GM23338 (cell line): ENCODE measurements at regions not wholly inside any gene's neighbourhood (a gene's known extent, or its start where the extent isn't known, plus 50 kb on each side); places are given as distances from the start of the nearest gene placed in this dataset.
A peak's percentile ranks its signal among the peaks of the same experiment; 100 is the strongest.

Experiments
- ATAC-seq: fragments of 200-7000 bp; cut with Tn5 transposase; 3 replicates; pipeline ENCODE4 v1.9.1; 2020
- DNase-seq: peaks from one replicate; pipeline ENCODE4 v3.0.0-alpha.2; 2015; ENCODE audit warnings: low spot score
- H2AFZ ChIP-seq: fragments of 200-600 bp; sonication (generic); 2 replicates; pipeline ENCODE4 v1.8.0; 2016; ENCODE audit warnings: antibody characterized with exemption, mild to moderate bottlenecking, moderate library complexity
- H3F3A ChIP-seq: fragments of 200-600 bp; sonication (generic); replicated peaks from 2 replicates; pipeline ENCODE4 v1.8.0; 2017; ENCODE audit warnings: antibody characterized with exemption, mixed run types, low read depth
- H3K27ac ChIP-seq: fragments of 200-600 bp; sonication (generic); 2 replicates; pipeline ENCODE4 v1.6.1; 2016; ENCODE audit warnings: low read depth
- H3K27me3 ChIP-seq: fragments of 200-600 bp; sonication (generic); 2 replicates; pipeline ENCODE4 v1.8.0; 2016; ENCODE audit warnings: mild to moderate bottlenecking, mixed run types, moderate library complexity; ENCODE audit not compliant: insufficient read depth
- H3K36me3 ChIP-seq: fragments of 200-600 bp; sonication (generic); 2 replicates; pipeline ENCODE4 v1.8.0; 2016; ENCODE audit warnings: mild to moderate bottlenecking; ENCODE audit not compliant: insufficient read depth
- H3K4me1 ChIP-seq: fragments of 200-600 bp; sonication (generic); 2 replicates; pipeline ENCODE4 v1.8.0; 2016; ENCODE audit warnings: mild to moderate bottlenecking, moderate library complexity; ENCODE audit not compliant: insufficient read depth
- H3K4me2 ChIP-seq: fragments of 200-600 bp; sonication (generic); 2 replicates; pipeline ENCODE4 v1.7.1; 2017; ENCODE audit warnings: mixed run types
- H3K4me3 ChIP-seq: fragments of 200-600 bp; sonication (generic); 2 replicates; pipeline ENCODE4 v1.6.1; 2016; ENCODE audit warnings: mixed run types
- H3K79me2 ChIP-seq: fragments of 200-600 bp; sonication (generic); replicated peaks from 2 replicates; pipeline ENCODE4 v1.8.0; 2017; ENCODE audit warnings: mild to moderate bottlenecking; ENCODE audit not compliant: insufficient read depth
- H3K9me2 ChIP-seq: fragments of 200-600 bp; sonication (generic); 2 replicates; pipeline ENCODE4 v1.8.0; 2017; ENCODE audit not compliant: insufficient read depth
- H4K20me1 ChIP-seq: fragments of 200-600 bp; sonication (generic); replicated peaks from 2 replicates; pipeline ENCODE4 v1.8.0; 2017; ENCODE audit warnings: mild to moderate bottlenecking; ENCODE audit not compliant: insufficient read depth
- H3K27ac Mint-ChIP-seq: 2 replicates; pipeline ENCODE4 v1.8.0; 2020; ENCODE audit warnings: inconsistent platforms, mild to moderate bottlenecking, moderate library complexity, mixed read lengths
- H3K27me3 Mint-ChIP-seq: 3 replicates; pipeline ENCODE4 v1.8.0; 2022; ENCODE audit warnings: low read depth, mild to moderate bottlenecking, moderate library complexity, mixed read lengths, inconsistent platforms; ENCODE audit not compliant: insufficient read depth, poor library complexity
- H3K36me3 Mint-ChIP-seq: 3 replicates; pipeline ENCODE4 v1.8.0; 2021; ENCODE audit warnings: low read depth, mild to moderate bottlenecking, inconsistent platforms, moderate library complexity, mixed read lengths
- H3K4me1 Mint-ChIP-seq: 3 replicates; pipeline ENCODE4 v1.8.0; 2020; ENCODE audit warnings: mild to moderate bottlenecking, inconsistent platforms, mixed read lengths
- H3K4me3 Mint-ChIP-seq: 3 replicates; pipeline ENCODE4 v1.8.0; 2021; ENCODE audit warnings: moderate library complexity, mild to moderate bottlenecking, inconsistent platforms, mixed read lengths
- H3K9me3 Mint-ChIP-seq: 3 replicates; pipeline ENCODE4 v1.8.0; 2020; ENCODE audit warnings: moderate library complexity, mild to moderate bottlenecking, inconsistent platforms, mixed read lengths
- CREB1 ChIP-seq: fragments of 250-450 bp; sonication (Bioruptor Pico); IDR thresholded peaks from 2 replicates; pipeline ENCODE4 v1.5.0; 2020; ENCODE audit warnings: low read depth, mild to moderate bottlenecking, moderate library complexity
- CTCF ChIP-seq, 2 experiments: fragments of 200-600 bp in 1 of 2; sonication (generic) in 1 of 2; conservative IDR thresholded peaks; 2 replicates each; pipeline versions ENCODE4 v1.5.1 to v1.6.1; 2016 to 2017; ENCODE audit warnings: antibody characterized with exemption in 2 of 2, low read depth in 2 of 2, mild to moderate bottlenecking in 2 of 2, moderate library complexity in 1 of 2
- EZH2 ChIP-seq: fragments of 200-600 bp; sonication (generic); IDR thresholded peaks from one replicate; pipeline ENCODE4 v1.8.0; 2017; ENCODE audit warnings: antibody characterized with exemption, mild to moderate bottlenecking, low read depth; ENCODE audit not compliant: unreplicated experiment
- EZH2phosphoT487 ChIP-seq: fragments of 200-600 bp; sonication (generic); IDR thresholded peaks from one replicate; pipeline ENCODE4 v1.8.1; 2018; ENCODE audit warnings: antibody characterized with exemption; ENCODE audit not compliant: unreplicated experiment
- JUNB ChIP-seq: IDR thresholded peaks from one replicate; pipeline ENCODE4 v1.6.1; 2016; ENCODE audit warnings: antibody characterized with exemption; ENCODE audit not compliant: unreplicated experiment
- NANOG ChIP-seq: IDR thresholded peaks from 2 replicates; pipeline ENCODE4 v1.6.1; 2016; ENCODE audit warnings: antibody characterized with exemption, borderline replicate concordance
- POLR2AphosphoS5 ChIP-seq: IDR thresholded peaks from 2 replicates; pipeline ENCODE4 v1.6.1; 2016; ENCODE audit warnings: antibody characterized with exemption, low read depth
- REST ChIP-seq: IDR thresholded peaks from one replicate; pipeline ENCODE4 v1.6.1; 2018; ENCODE audit warnings: antibody characterized with exemption; ENCODE audit not compliant: unreplicated experiment
- STAT1 ChIP-seq: IDR thresholded peaks from one replicate; pipeline ENCODE4 v1.6.1; 2016; ENCODE audit warnings: antibody characterized with exemption; ENCODE audit not compliant: unreplicated experiment
- ZNF114 ChIP-seq: fragments of 250-450 bp; sonication (Bioruptor Pico); IDR thresholded peaks from 2 replicates; pipeline ENCODE4 v1.5.0; 2020; ENCODE audit warnings: mild to moderate bottlenecking, moderate library complexity
- ZNF331 ChIP-seq: fragments of 250-450 bp; sonication (Bioruptor Pico); IDR thresholded peaks from 2 replicates; pipeline ENCODE4 v1.5.0; 2020; ENCODE audit warnings: low read depth, mild to moderate bottlenecking, moderate library complexity
- ZNF462 ChIP-seq: fragments of 250-450 bp; sonication (Bioruptor Pico); IDR thresholded peaks from 2 replicates; pipeline ENCODE4 v1.5.0; 2020; ENCODE audit warnings: mild to moderate bottlenecking, moderate library complexity
- TF ChIP-seq, protein P1 (sequence below): IDR thresholded peaks from 2 replicates; pipeline ENCODE4 v1.6.1; 2016; ENCODE audit warnings: antibody characterized with exemption

GRCh38 chr20:12219798-12220197, 302.1 kb downstream of the BTBD3 start:
- peaks cover 2% of the 10 kb centered on the region for H3K27me3 Mint-ChIP-seq
- Histone ChIP-seq H3K4me3 (no peak overlapping the region), H3K79me2 (no peaks in the 10 kb centered on the region), H3K27ac (no peak overlapping the region), H3K27me3 (no peaks in the 10 kb centered on the region), H3F3A (no peaks in the 10 kb centered on the region), H3K9me2 (peaks cover 12% of the 10 kb centered on the region; the same call in 1 of the 2 replicates), H3K4me2 (no peak overlapping the region), H3K36me3 (no peaks in the 10 kb centered on the region), H3K4me1 (peaks cover 14% of the 10 kb centered on the region; the same call in 1 of the 2 replicates), H2AFZ (peak overlapping the region; percentile 47; the same call in 1 of the 2 replicates), H4K20me1 (no peaks in the 10 kb centered on the region)
- H3K36me3 Mint-ChIP-seq: peaks cover 7% of the 10 kb centered on the region; the same call in 1 of the 3 replicates
- H3K4me3 Mint-ChIP-seq: no peak overlapping the region
- no peak overlapping the region for H3K27ac Mint-ChIP-seq
- TF ChIP-seq JUNB (no peak), REST (no peak), ZNF114 (CRISPR knock-in tag) (no peak), ZNF462 (no peak), NANOG (no peak), EZH2phosphoT487 (no peak), STAT1 (no peak), EZH2 (no peak), CREB1 (CRISPR knock-in tag) (no peak), POLR2AphosphoS5 (no peak), CTCF (conservative IDR thresholded peaks at IDR 0.05; ENCODE audit: low read depth in 2 of 2) (no peak), ZNF331 (CRISPR knock-in tag) (no peak)
- TF ChIP-seq, protein P1, sequence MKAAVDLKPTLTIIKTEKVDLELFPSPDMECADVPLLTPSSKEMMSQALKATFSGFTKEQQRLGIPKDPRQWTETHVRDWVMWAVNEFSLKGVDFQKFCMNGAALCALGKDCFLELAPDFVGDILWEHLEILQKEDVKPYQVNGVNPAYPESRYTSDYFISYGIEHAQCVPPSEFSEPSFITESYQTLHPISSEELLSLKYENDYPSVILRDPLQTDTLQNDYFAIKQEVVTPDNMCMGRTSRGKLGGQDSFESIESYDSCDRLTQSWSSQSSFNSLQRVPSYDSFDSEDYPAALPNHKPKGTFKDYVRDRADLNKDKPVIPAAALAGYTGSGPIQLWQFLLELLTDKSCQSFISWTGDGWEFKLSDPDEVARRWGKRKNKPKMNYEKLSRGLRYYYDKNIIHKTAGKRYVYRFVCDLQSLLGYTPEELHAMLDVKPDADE: no peak
- peaks cover 10% of the 10 kb centered on the region for H3K9me3 Mint-ChIP-seq
- peaks cover 18% of the 10 kb centered on the region for H3K4me1 Mint-ChIP-seq
- DNase-seq: no peak
- ATAC-seq: no peak
